ENCODE measurements at regions not wholly inside any gene's neighbourhood (a gene's known extent, or its start where the extent isn't known, plus 50 kb on each side); places are given as distances from the start of the nearest gene placed in this dataset.

GRCh38 chr4:160709546-160709945 lies 1454.3 kb downstream of the FSTL5 start:
- Histone ChIP-seq H3K79me1 (ENCODE audit: low read depth, low read length) (no peaks in the 10 kb centered on the region), H3K36me3 (ENCODE audit: control insufficient read depth in 2 of 4, insufficient read depth in 4 of 4, low read length in 3 of 4) (no peaks in the 10 kb centered on the region), H2BK12ac (ENCODE audit: low read depth, low read length) (no peak overlapping the region), H3K4me2 (ENCODE audit: insufficient read depth in 1 of 2, low read depth in 2 of 2, low read length in 2 of 2) (no peak overlapping the region), H2BK20ac (ENCODE audit: low read length) (no peak overlapping the region), H4K91ac (replicated peaks; ENCODE audit: insufficient read length, low read length) (no peak overlapping the region), H3K27ac (ENCODE audit: low read depth, low read length) (no peak overlapping the region), H3K23me2 (ENCODE audit: low read depth, low read length) (no peaks in the 10 kb centered on the region), H4K20me1 (replicated peaks in 1 of 2; ENCODE audit: control insufficient read depth in 1 of 2, insufficient read depth in 2 of 2, low read length in 2 of 2) (no peaks in the 10 kb centered on the region), H2BK15ac (ENCODE audit: low read length) (no peak overlapping the region), H3K23ac (ENCODE audit: insufficient read length) (no peak overlapping the region), H4K8ac (ENCODE audit: extremely low read depth, insufficient read depth, low read length) (no peak overlapping the region), H3K4me1 (replicated peaks in 1 of 4; ENCODE audit: control insufficient read depth in 3 of 4, insufficient read depth in 4 of 4, low read length in 3 of 4) (no peaks in the 10 kb centered on the region), H3K4ac (replicated peaks; ENCODE audit: insufficient read length, low read depth, low read length) (no peak overlapping the region), H3K9me3 (ENCODE audit: insufficient read depth in 2 of 2, low read depth in 1 of 2, low read length in 1 of 2) (no peaks in the 10 kb centered on the region), H2AK5ac (ENCODE audit: low read depth, low read length) (no peak overlapping the region), H3K27me3 (replicated peaks in 1 of 4; ENCODE audit: control insufficient read depth in 3 of 4, extremely low read depth in 1 of 4, insufficient read depth in 3 of 4, low read length in 3 of 4) (no peaks in the 10 kb centered on the region), H3K4me3 (ENCODE audit: extremely low read depth in 1 of 4, insufficient read depth in 2 of 4, low read depth in 3 of 4, low read length in 4 of 4) (no peak overlapping the region), H3K18ac (ENCODE audit: extremely low read depth, low read length) (no peak overlapping the region), H2BK120ac (replicated peaks; ENCODE audit: low read depth, low read length) (no peak overlapping the region), H2BK5ac (ENCODE audit: low read depth, low read length) (no peak overlapping the region), H3K79me2 (ENCODE audit: control insufficient read depth in 1 of 2, insufficient read depth in 2 of 2, low read length in 2 of 2) (no peaks in the 10 kb centered on the region), H3K14ac (ENCODE audit: insufficient read length) (no peak overlapping the region), H3K56ac (replicated peaks; ENCODE audit: insufficient read length, low read depth, low read length) (no peak overlapping the region), H2AFZ (ENCODE audit: low read length) (no peak overlapping the region), H3K9ac (replicated peaks in 1 of 4; ENCODE audit: extremely low read depth in 1 of 4, low read depth in 3 of 4, low read length in 3 of 4) (no peak overlapping the region), H4K5ac (ENCODE audit: insufficient read length, low read depth, low read length) (no peak overlapping the region)
- no peak for DNase-seq (ENCODE audit: low read depth in 1 of 2, low spot score in 2 of 2)
- ChIA-PET CTCF (ENCODE audit: partially characterized antibody) (no interaction called here), POLR2A (ENCODE audit: partially characterized antibody) (no interaction called here)
- FAIRE-seq: no peak
- WGBS, 2 experiments (ENCODE audit: extremely low coverage in 1 of 2, insufficient coverage in 1 of 2, insufficient read length in 1 of 2, insufficient replicate concordance in 2 of 2, low coverage in 1 of 2, low lambda C conversion rate in 2 of 2, missing lambda C conversion rate in 1 of 2): 100% methylated on average over 1 of the region's 1 CpG; no CpG with 5 or more reads in 1 of the 2 experiments
- TF ChIP-seq CEBPB (IDR thresholded peaks at IDR 0.05; ENCODE audit: low read depth, low read length): no peak
- TF ChIP-seq NANOG (IDR thresholded peaks at IDR 0.05; ENCODE audit: insufficient read depth, low read depth, low read length, poor library complexity, severe bottlenecking): no peak
- TF ChIP-seq SIRT6 (IDR thresholded peaks at IDR 0.05; ENCODE audit: low read length): no peak
- no peak for TF ChIP-seq E2F6 (IDR thresholded peaks at IDR 0.05)
- no peak for TF ChIP-seq CBX8 (IDR thresholded peaks at IDR 0.05; ENCODE audit: borderline replicate concordance, low read depth, low read length)
- no peak for TF ChIP-seq KDM5A (IDR thresholded peaks at IDR 0.05; ENCODE audit: low read length)
- TF ChIP-seq TEAD4 (IDR thresholded peaks at IDR 0.05; ENCODE audit: low read depth, low read length): no peak
- TF ChIP-seq POU5F1 (IDR thresholded peaks at IDR 0.05; ENCODE audit: low read depth, low read length): no peak
- TF ChIP-seq GABPA (IDR thresholded peaks at IDR 0.05; ENCODE audit: borderline replicate concordance, insufficient read depth, low read length): no peak
- no peak for TF ChIP-seq YY1 (IDR thresholded peaks at IDR 0.05; ENCODE audit: low read depth, low read length)
- no peak for TF ChIP-seq TBP (IDR thresholded peaks at IDR 0.05; ENCODE audit: low read depth, low read length)
- no peak for TF ChIP-seq SIN3A (conservative IDR thresholded peaks at IDR 0.05 in 1 of 2, IDR thresholded peaks at IDR 0.05 in 1 of 2; ENCODE audit: low read depth in 1 of 2, low read length in 2 of 2)

All from H1 (cell line).